Tibial nerve (tissue), 4 donors: ENCODE measurements at regions not wholly inside any gene's neighbourhood (a gene's known extent, or its start where the extent isn't known, plus 50 kb on each side); places are given as distances from the start of the nearest gene placed in this dataset.

Experiments
- DNase-seq, 2 donors: peaks; one replicate each; pipeline ENCODE4 v3.0.0-alpha.2; 2019; ENCODE audit warnings: low spot score in 2 of 2
- H3K27ac ChIP-seq, 4 donors: fragments of 200-600 bp; sonication (generic) in 3 of 4; one replicate each; pipeline ENCODE4 v1.5.1; 2017 to 2019; ENCODE audit warnings: mild to moderate bottlenecking in 1 of 4
- H3K27me3 ChIP-seq, 2 donors: fragments of 200-600 bp; sonication (generic) in 1 of 2; one replicate each; pipeline versions ENCODE4 v1.5.1 to v1.6.0; 2017 to 2019
- H3K36me3 ChIP-seq, 3 donors: fragments of 200-600 bp; sonication (generic); one replicate each; pipeline ENCODE4 v1.5.1; 2018 to 2019
- H3K4me1 ChIP-seq, 4 donors: fragments of 200-600 bp; sonication (generic) in 3 of 4; one replicate each; pipeline ENCODE4 v1.5.1; 2017 to 2019
- H3K4me3 ChIP-seq, 4 donors: fragments of 200-600 bp; sonication (generic) in 3 of 4; one replicate each; pipeline ENCODE4 v1.5.1; 2017 to 2019; ENCODE audit warnings: mild to moderate bottlenecking in 1 of 4, moderate library complexity in 1 of 4
- H3K9me3 ChIP-seq, 4 donors: fragments of 200-600 bp; sonication (generic) in 3 of 4; one replicate each; pipeline ENCODE4 v1.5.1; 2017 to 2019
- CTCF ChIP-seq, 5 experiments: fragments of 200-600 bp in 3 of 5; fragments of 450-650 bp in 2 of 5; sonication (generic) in 3 of 5; IDR thresholded peaks; one replicate each; pipeline ENCODE4 v1.5.1; 2016 to 2019; ENCODE audit warnings: antibody characterized with exemption in 5 of 5, mild to moderate bottlenecking in 3 of 5, moderate library complexity in 2 of 5
- EP300 ChIP-seq, 2 donors: sonication (generic); formaldehyde crosslinking; IDR thresholded peaks; one replicate each; pipeline ENCODE4 v1.6.1; 2017; ENCODE audit warnings: antibody characterized with exemption in 2 of 2, mild to moderate bottlenecking in 1 of 2
- POLR2A ChIP-seq, 2 donors: fragments of 450-650 bp; IDR thresholded peaks; one replicate each; pipeline ENCODE4 v1.6.1; 2017; ENCODE audit warnings: antibody characterized with exemption in 2 of 2, mild to moderate bottlenecking in 2 of 2, moderate library complexity in 2 of 2
- WGBS, 2 donors: methylation state at CpG; one replicate each; pipeline ENCODE4 v1.1.5; 2018; 5-methylcytosine and 5-hydroxymethylcytosine counted together

- TF ChIP-seq CTCF (IDR thresholded peaks at IDR 0.05) = no peak
- TF ChIP-seq POLR2A (IDR thresholded peaks at IDR 0.05) = no peak
- TF ChIP-seq EP300 (IDR thresholded peaks at IDR 0.05) = no peak
- Histone ChIP-seq H3K4me1 (no peaks in the 10 kb centered on the region), H3K27ac (no peak overlapping the region), H3K27me3 (peaks cover 0 to 29% of the 10 kb centered on the region in 2 donors), H3K4me3 (no peak overlapping the region), H3K9me3 (peaks cover 0 to 8% (median 0%) of the 10 kb centered on the region in 4 donors), H3K36me3 (no peaks in the 10 kb centered on the region)
- DNase-seq = no peak
- WGBS, 2 donors = 49% methylated on average over 11 of the region's 11 CpGs
These were observed 290.4 kb downstream of the FOXL1 start for GRCh38 chr16:86868786-86869185.

GRCh38 chr16:86869288-86870022, 291.1 kb downstream of the FOXL1 start:
- Histone ChIP-seq H3K4me3 (no peak overlapping the region), H3K27me3 (peaks cover 0 to 31% of the 10 kb centered on the region in 2 donors), H3K36me3 (no peaks in the 10 kb centered on the region), H3K27ac (no peak overlapping the region), H3K9me3 (peaks cover 0 to 8% (median 0%) of the 10 kb centered on the region in 4 donors), H3K4me1 (no peaks in the 10 kb centered on the region)
- TF ChIP-seq CTCF (IDR thresholded peaks at IDR 0.05) (no peak), EP300 (IDR thresholded peaks at IDR 0.05) (no peak), POLR2A (IDR thresholded peaks at IDR 0.05) (no peak)
- DNase-seq = no peak
- WGBS, 2 donors = 92 to 93% methylated on average over 28 to 31 of the region's 32 CpGs

GRCh38 chr16:86870380-86870779, 292.0 kb downstream of the FOXL1 start:
- H3K4me3 ChIP-seq = no peak overlapping the region
- H3K27me3 ChIP-seq = peaks cover 0 to 31% of the 10 kb centered on the region in 2 donors
- no peak for DNase-seq
- no peaks in the 10 kb centered on the region for H3K36me3 ChIP-seq
- peaks cover 0 to 8% (median 0%) of the 10 kb centered on the region in 4 donors for H3K9me3 ChIP-seq
- H3K4me1 ChIP-seq = no peaks in the 10 kb centered on the region
- no peak for TF ChIP-seq CTCF (IDR thresholded peaks at IDR 0.05)
- no peak for TF ChIP-seq EP300 (IDR thresholded peaks at IDR 0.05)
- no peak for TF ChIP-seq POLR2A (IDR thresholded peaks at IDR 0.05)
- no peak overlapping the region for H3K27ac ChIP-seq
- WGBS, 2 donors = 80 to 86% methylated on average over 9 of the region's 9 CpGs

- Histone ChIP-seq H3K27ac (no peak overlapping the region), H3K27me3 (peaks cover 0 to 31% of the 10 kb centered on the region in 2 donors), H3K4me1 (no peaks in the 10 kb centered on the region), H3K36me3 (no peaks in the 10 kb centered on the region), H3K4me3 (no peak overlapping the region), H3K9me3 (peaks cover 0 to 8% (median 0%) of the 10 kb centered on the region in 4 donors)
- no peak for DNase-seq
- TF ChIP-seq POLR2A (IDR thresholded peaks at IDR 0.05) = no peak
- no peak for TF ChIP-seq EP300 (IDR thresholded peaks at IDR 0.05)
- TF ChIP-seq CTCF (IDR thresholded peaks at IDR 0.05) = no peak
- 69 to 70% methylated on average over 9 of the region's 9 CpGs for WGBS, 2 donors
These were observed 293.8 kb downstream of the FOXL1 start for GRCh38 chr16:86872131-86872530.

GRCh38 chr16:86872833-86873232, 294.5 kb downstream of the FOXL1 start:
- H3K4me3 ChIP-seq = no peak overlapping the region
- H3K9me3 ChIP-seq = peaks cover 0 to 8% (median 0%) of the 10 kb centered on the region in 4 donors
- WGBS, 2 donors = 94 to 95% methylated on average over 8 of the region's 8 CpGs
- H3K27ac ChIP-seq = no peak overlapping the region
- TF ChIP-seq POLR2A (IDR thresholded peaks at IDR 0.05) (no peak), EP300 (IDR thresholded peaks at IDR 0.05) (no peak), CTCF (IDR thresholded peaks at IDR 0.05) (no peak)
- H3K36me3 ChIP-seq = no peaks in the 10 kb centered on the region
- DNase-seq = no peak
- H3K27me3 ChIP-seq = peaks cover 0 to 38% of the 10 kb centered on the region in 2 donors
- no peaks in the 10 kb centered on the region for H3K4me1 ChIP-seq
